Mucosa of descending colon (tissue), 3 donors: ENCODE measurements at regions not wholly inside any gene's neighbourhood (a gene's known extent, or its start where the extent isn't known, plus 50 kb on each side); places are given as distances from the start of the nearest gene placed in this dataset.

ENCODE experiments used
- ATAC-seq: fragments of 200-7000 bp; cut with Tn5 transposase; one replicate; pipeline ENCODE4 v1.9.1; 2020; ENCODE audit warnings: mild to moderate bottlenecking, moderate library complexity
- DNase-seq, 3 donors: peaks; one replicate each; pipeline ENCODE4 v3.0.0-alpha.2; 2020
- H3K36me3 ChIP-seq: fragments of 200-600 bp; one replicate; pipeline ENCODE4 v1.8.0; 2021; ENCODE audit warnings: low read depth, mild to moderate bottlenecking
- H3K4me1 ChIP-seq: fragments of 200-600 bp; one replicate; pipeline ENCODE4 v1.8.0; 2021; ENCODE audit warnings: low read depth, mild to moderate bottlenecking
- H3K4me3 ChIP-seq: fragments of 200-600 bp; one replicate; pipeline ENCODE4 v1.8.0; 2021; ENCODE audit warnings: mild to moderate bottlenecking
- H3K9me3 ChIP-seq: fragments of 200-600 bp; one replicate; pipeline ENCODE4 v1.8.0; 2021; ENCODE audit warnings: mild to moderate bottlenecking
- intact Hi-C, 2 donors: fragments of 100-400 bp; cut with DNase I in 1 of 2; cut with micrococcal nuclease in 1 of 2; formaldehyde crosslinking; loops; one replicate each; pipeline versions ENCODE4 v1.11.0 to v1.11.1; 2022; cut with DNase I, micrococcal nuclease
- TF ChIP-seq, protein P1 (sequence below): fragments of 200-600 bp; IDR thresholded peaks from one replicate; pipeline ENCODE4 v1.8.0; 2022; ENCODE audit warnings: antibody characterized with exemption, mild to moderate bottlenecking
- donor health status: DM: no; HTN: no; CAD: no; lungs with moderate emphysema.
- donor health status: DM: no; HTN: no; CAD: no.
- donor health status: DM: no; HTN: yes; CAD: no.

DNA sequence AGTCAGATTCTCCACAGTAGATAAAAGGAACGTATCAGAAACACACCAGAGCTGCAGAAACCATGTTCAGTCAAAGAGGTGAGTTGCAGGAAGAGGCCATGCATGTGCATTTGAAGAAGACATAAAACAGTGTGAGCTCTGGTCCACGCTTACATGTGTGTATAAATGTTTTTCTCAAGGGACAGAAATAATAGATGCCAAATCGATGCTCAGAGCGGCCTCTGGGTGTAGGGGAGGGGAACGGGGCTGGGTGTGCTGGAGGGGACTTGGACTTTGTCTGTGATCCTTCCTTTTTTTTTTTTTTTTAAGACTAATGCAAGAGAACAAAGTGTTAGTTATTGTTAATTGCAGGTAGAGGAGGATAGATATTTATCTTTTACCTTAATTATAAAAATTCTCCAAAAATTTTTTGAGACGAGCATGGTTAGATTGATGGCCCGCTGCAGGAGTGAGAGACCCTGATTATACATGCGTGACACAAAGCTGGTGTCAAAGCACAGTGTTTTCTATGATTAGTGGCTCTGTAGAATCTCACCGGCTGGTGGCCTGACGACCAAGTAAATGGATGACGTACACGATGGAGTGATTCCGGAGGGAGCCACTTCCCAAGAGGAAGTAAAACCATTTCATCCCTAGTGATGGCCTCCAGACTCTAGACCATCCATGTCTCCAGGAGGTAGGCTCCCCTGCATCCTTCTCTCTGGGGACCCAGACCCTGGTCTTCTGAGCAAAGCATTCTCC lies 240.2 kb downstream of the ENGASE start:
- Histone ChIP-seq H3K4me1 (no peaks in the 10 kb centered on the region), H3K4me3 (no peak overlapping the region), H3K36me3 (no peaks in the 10 kb centered on the region), H3K9me3 (no peaks in the 10 kb centered on the region)
- DNase-seq = no peak
- no peak for ATAC-seq
- TF ChIP-seq, protein P1, sequence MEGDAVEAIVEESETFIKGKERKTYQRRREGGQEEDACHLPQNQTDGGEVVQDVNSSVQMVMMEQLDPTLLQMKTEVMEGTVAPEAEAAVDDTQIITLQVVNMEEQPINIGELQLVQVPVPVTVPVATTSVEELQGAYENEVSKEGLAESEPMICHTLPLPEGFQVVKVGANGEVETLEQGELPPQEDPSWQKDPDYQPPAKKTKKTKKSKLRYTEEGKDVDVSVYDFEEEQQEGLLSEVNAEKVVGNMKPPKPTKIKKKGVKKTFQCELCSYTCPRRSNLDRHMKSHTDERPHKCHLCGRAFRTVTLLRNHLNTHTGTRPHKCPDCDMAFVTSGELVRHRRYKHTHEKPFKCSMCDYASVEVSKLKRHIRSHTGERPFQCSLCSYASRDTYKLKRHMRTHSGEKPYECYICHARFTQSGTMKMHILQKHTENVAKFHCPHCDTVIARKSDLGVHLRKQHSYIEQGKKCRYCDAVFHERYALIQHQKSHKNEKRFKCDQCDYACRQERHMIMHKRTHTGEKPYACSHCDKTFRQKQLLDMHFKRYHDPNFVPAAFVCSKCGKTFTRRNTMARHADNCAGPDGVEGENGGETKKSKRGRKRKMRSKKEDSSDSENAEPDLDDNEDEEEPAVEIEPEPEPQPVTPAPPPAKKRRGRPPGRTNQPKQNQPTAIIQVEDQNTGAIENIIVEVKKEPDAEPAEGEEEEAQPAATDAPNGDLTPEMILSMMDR = no peak
- intact Hi-C loops = no loop called here

DNA sequence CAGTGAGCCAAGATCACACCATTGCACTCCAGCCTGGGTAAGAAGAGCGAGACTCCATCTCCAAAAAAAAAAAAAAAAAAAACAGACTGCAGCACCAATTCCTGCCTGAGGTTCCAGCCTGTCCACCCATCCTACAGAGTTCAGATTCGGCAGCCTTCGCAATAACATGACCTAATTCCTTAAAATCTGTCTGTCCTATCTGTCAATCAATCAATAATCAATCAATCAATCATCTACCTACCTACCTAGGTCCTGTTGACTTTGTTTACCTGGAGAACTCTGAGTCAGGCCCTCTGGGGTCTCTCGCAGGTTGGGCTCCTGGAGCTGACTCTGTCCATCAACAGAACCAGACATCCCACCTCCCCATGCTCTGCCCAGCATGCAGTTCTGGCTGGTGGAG lies 236.7 kb downstream of the ENGASE start:
- TF ChIP-seq, protein P1 = no peak
- ATAC-seq (no peak), DNase-seq (no peak)
- no peak overlapping the region for H3K4me3 ChIP-seq
- H3K9me3 ChIP-seq = no peaks in the 10 kb centered on the region
- H3K4me1 ChIP-seq = no peaks in the 10 kb centered on the region
- no peaks in the 10 kb centered on the region for H3K36me3 ChIP-seq
- intact Hi-C loops = no loop called here

DNA sequence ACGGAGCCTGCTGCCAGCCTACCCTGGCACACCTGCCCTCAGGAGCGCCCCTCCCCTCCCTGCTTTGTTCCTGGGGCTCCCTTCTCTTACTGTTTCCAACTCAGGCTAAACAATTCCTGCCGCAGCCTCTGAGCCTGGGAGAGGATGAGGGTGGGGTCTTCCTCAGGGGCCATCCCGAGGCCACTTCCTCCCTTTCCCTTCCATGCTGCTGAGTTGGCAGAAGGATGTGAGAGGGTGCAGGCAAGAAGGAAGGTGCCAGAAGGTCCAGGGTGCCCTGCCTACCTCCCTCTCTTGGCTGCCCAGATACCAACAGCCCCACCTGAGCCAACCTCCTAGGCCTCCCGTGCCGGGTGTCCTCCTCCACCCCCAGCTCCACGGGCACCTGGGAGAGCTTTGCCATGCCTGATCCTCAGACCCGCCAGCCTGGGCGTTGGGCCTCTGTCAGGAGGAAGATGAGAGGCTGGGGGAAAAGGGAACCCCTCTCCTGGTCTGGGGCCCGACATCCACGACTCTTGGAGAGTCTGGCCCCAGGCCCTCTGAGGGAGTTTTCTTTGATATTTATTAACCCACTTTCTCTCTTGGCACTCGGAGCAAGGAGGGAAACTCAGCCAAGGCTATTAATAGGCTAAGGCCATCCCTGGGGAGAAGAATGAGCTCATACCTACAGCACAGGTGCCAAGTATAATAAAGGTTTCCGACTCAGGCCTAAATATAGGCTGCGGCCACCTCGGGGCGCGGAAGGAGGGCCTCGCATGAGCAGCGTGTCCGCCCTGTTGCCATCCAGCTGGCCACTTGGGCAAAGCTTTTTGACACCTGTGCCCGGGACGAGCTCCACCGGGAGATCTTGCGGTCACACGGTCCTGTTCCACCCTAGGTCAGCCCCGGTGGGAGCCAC lies 232.0 kb downstream of the ENGASE start:
- H3K4me1 ChIP-seq = no peaks in the 10 kb centered on the region
- H3K9me3 ChIP-seq = no peaks in the 10 kb centered on the region
- no peaks in the 10 kb centered on the region for H3K36me3 ChIP-seq
- H3K4me3 ChIP-seq = no peak overlapping the region
- intact Hi-C loops = no loop called here
- ATAC-seq = no peak
- DNase-seq = no peak
- TF ChIP-seq, protein P1 = no peak

DNA sequence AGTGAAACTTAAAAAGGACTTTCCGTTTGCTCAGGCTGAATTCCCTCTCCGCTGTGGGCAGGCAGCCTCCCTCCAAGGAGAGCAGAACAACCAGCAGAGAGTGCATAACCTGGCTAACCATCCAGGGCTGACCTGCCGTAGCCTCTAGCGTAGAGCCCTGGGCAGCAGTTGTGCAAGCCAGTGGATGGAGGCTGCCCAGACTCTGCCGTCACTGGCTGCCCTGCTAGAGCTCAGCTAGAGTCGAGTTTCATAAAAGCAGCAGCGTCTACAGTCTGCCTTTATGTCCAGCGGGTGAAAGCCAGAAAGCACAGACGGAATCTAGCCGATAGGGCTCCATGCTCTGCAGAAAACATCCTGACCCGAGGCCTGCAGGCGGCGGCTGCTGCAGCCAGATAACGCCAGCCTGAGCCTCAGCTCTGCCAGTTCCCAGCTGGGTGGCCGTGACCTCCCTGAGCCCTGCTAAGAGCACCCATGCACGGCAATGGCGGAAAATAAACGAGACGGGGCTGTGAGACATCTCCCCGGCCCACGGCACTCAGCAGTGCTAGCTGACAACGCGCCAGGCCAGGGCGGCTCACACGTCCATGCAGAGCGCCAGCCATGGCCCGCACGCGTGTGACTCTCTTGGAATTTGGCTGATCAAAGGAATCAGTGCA lies 231.3 kb downstream of the ENGASE start:
- DNase-seq (no peak), ATAC-seq (no peak)
- Histone ChIP-seq H3K4me3 (no peak overlapping the region), H3K4me1 (no peaks in the 10 kb centered on the region), H3K9me3 (no peaks in the 10 kb centered on the region), H3K36me3 (no peaks in the 10 kb centered on the region)
- TF ChIP-seq, protein P1 = no peak
- intact Hi-C loops = no loop called here

DNA sequence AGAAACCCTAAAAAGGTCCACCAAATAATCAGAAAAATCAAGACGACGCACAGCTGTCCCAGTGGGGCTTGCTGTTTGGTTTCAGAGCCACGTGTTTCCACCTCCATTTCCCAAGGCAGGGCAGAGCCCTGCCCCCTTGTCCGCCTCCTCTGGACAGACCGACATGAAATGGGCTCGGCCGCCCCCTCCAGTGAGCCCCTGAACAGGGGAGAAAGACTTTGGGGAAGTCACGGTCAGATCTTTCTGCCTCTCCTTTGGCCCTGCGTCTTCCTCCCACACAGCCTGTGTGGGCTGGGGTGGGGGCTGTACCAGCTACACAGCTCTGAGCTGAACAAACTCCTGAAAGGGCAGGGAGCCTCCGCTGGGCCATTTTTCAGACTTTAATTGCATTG lies 230.7 kb downstream of the ENGASE start:
- Histone ChIP-seq H3K36me3 (no peaks in the 10 kb centered on the region), H3K4me3 (no peak overlapping the region), H3K9me3 (no peaks in the 10 kb centered on the region), H3K4me1 (no peaks in the 10 kb centered on the region)
- ATAC-seq = no peak
- TF ChIP-seq, protein P1 = no peak
- intact Hi-C loops = no loop called here
- DNase-seq = no peak
